NT2/D1 (cell line): ENCODE measurements at regions not wholly inside any gene's neighbourhood (a gene's known extent, or its start where the extent isn't known, plus 50 kb on each side); places are given as distances from the start of the nearest gene placed in this dataset.
"Not testable (repeated sequence)": the region's sequence is repeated elsewhere in the genome, so short reads cannot be mapped to it uniquely, and the experiment has no call there.

Source experiments
- YY1 ChIP-seq: IDR thresholded peaks from 2 replicates; pipeline ENCODE4 v1.6.1; 2011; ENCODE audit not compliant: insufficient read length, insufficient read depth
- ZNF274 ChIP-seq: IDR thresholded peaks from 2 replicates; pipeline ENCODE4 v1.6.1; 2011; ENCODE audit warnings: mild to moderate bottlenecking, low read depth, low read length

GRCh38 chr21:13974582-13974981 is 236.2 kb downstream of the LIPI start:
- not testable (repeated sequence) for TF ChIP-seq ZNF274, YY1
